H1 (cell line): ENCODE measurements at regions not wholly inside any gene's neighbourhood (a gene's known extent, or its start where the extent isn't known, plus 50 kb on each side); places are given as distances from the start of the nearest gene placed in this dataset.

Experiments
- CTCF ChIA-PET: fragments of 300-600 bp; sonication (Branson Sonifier 250); formaldehyde crosslinking; loops from one replicate; lab custom pipeline; 2021; ENCODE audit not compliant: partially characterized antibody; lab: Charles Lee
- POLR2A ChIA-PET: fragments of 300-600 bp; sonication (Branson Sonifier 250); formaldehyde crosslinking; loops from one replicate; lab custom pipeline; 2021; ENCODE audit warnings: inconsistent platforms; ENCODE audit not compliant: partially characterized antibody; lab: Charles Lee
- DNase-seq, 2 experiments: peaks; one replicate each; pipeline versions ENCODE4 v3.0.0 to v3.0.0-alpha.2; 2010 to 2022; ENCODE audit warnings: low spot score in 2 of 2, low read depth in 1 of 2, mixed read lengths in 1 of 2
- FAIRE-seq: peaks from 2 replicates; lab custom pipeline; 2011; peaks lifted over from hg19 to GRCh38; lab: Jason Lieb, UNC
- H2AFZ ChIP-seq: 2 replicates; pipeline ENCODE4 v1.8.1; 2012; ENCODE audit warnings: low read length, inconsistent platforms
- H2AK5ac ChIP-seq: 2 replicates; pipeline ENCODE4 v1.6.1; 2013; ENCODE audit warnings: low read depth, low read length
- H2BK120ac ChIP-seq: replicated peaks from 2 replicates; pipeline ENCODE3; 2013; ENCODE audit warnings: low read depth, low read length, inconsistent platforms
- H2BK12ac ChIP-seq: 2 replicates; pipeline ENCODE4 v1.6.1; 2013; ENCODE audit warnings: low read depth, low read length
- H2BK15ac ChIP-seq: 2 replicates; pipeline ENCODE4 v1.6.1; 2013; ENCODE audit warnings: low read length
- H2BK20ac ChIP-seq: 2 replicates; pipeline ENCODE4 v1.6.1; 2013; ENCODE audit warnings: low read length
- H2BK5ac ChIP-seq: 2 replicates; pipeline ENCODE4 v1.6.1; 2013; ENCODE audit warnings: low read depth, low read length
- H3K14ac ChIP-seq: 2 replicates; pipeline ENCODE4 v1.6.1; 2013; ENCODE audit warnings: inconsistent platforms; ENCODE audit not compliant: insufficient read length
- H3K18ac ChIP-seq: 2 replicates; pipeline ENCODE4 v1.6.1; 2013; ENCODE audit warnings: low read length; ENCODE audit errors: extremely low read depth
- H3K23ac ChIP-seq: 2 replicates; pipeline ENCODE4 v1.6.1; 2013; ENCODE audit warnings: inconsistent platforms; ENCODE audit not compliant: insufficient read length
- H3K23me2 ChIP-seq: 2 replicates; pipeline ENCODE4 v1.6.1; 2013; ENCODE audit warnings: low read depth, low read length
- H3K27ac ChIP-seq: 2 replicates; pipeline ENCODE4 v1.6.1; 2011; ENCODE audit warnings: low read depth, low read length, inconsistent platforms
- H3K27me3 ChIP-seq, 4 experiments: replicated peaks in 1 of 4; 1 replicate in 1 of 4; 2 replicates in 3 of 4; pipeline versions ENCODE4 v1.6.1 to v1.8.1; 2011 to 2013; ENCODE audit warnings: low read length in 3 of 4, mild to moderate bottlenecking in 3 of 4, inconsistent platforms in 2 of 4, mixed read lengths in 2 of 4, moderate library complexity in 1 of 4; ENCODE audit not compliant: control insufficient read depth in 3 of 4, insufficient read depth in 3 of 4; ENCODE audit errors: extremely low read depth in 1 of 4
- H3K36me3 ChIP-seq, 4 experiments: 2 replicates each; pipeline versions ENCODE4 v1.6.1 to v1.8.1; 2011 to 2013; ENCODE audit warnings: mild to moderate bottlenecking in 4 of 4, low read length in 3 of 4, moderate library complexity in 2 of 4, control low read depth in 1 of 4, inconsistent platforms in 1 of 4; ENCODE audit not compliant: insufficient read depth in 4 of 4, control insufficient read depth in 2 of 4
- H3K4ac ChIP-seq: replicated peaks from 2 replicates; pipeline ENCODE3; 2013; ENCODE audit warnings: low read length, low read depth, mixed read lengths, inconsistent platforms; ENCODE audit not compliant: insufficient read length
- H3K4me1 ChIP-seq, 4 experiments: replicated peaks in 1 of 4; 1 replicate in 1 of 4; 2 replicates in 3 of 4; pipeline versions ENCODE4 v1.6.1 to v1.8.1; 2011 to 2013; ENCODE audit warnings: low read length in 3 of 4, inconsistent platforms in 2 of 4, mixed read lengths in 1 of 4; ENCODE audit not compliant: insufficient read depth in 4 of 4, control insufficient read depth in 3 of 4
- H3K4me2 ChIP-seq, 2 experiments: 2 replicates each; pipeline versions ENCODE4 v1.6.1 to v1.8.1; 2011 to 2013; ENCODE audit warnings: low read depth in 2 of 2, low read length in 2 of 2, control low read depth in 1 of 2, inconsistent platforms in 1 of 2, mild to moderate bottlenecking in 1 of 2; ENCODE audit not compliant: insufficient read depth in 1 of 2
- H3K4me3 ChIP-seq, 4 experiments: fragments of 200-600, 300-600 bp in 1 of 4; sonication (generic), shearing (Covaris generic), sonication (Bioruptor Twin) in 1 of 4; 2 replicates each; pipeline versions ENCODE4 v1.5.1 to v1.8.1; 2011 to 2016; ENCODE audit warnings: low read length in 4 of 4, low read depth in 3 of 4, control low read depth in 2 of 4, inconsistent platforms in 2 of 4, mild to moderate bottlenecking in 2 of 4, mixed read lengths in 1 of 4, moderate library complexity in 1 of 4; ENCODE audit not compliant: insufficient read depth in 2 of 4; ENCODE audit errors: extremely low read depth in 1 of 4
- H3K56ac ChIP-seq: replicated peaks from 2 replicates; pipeline ENCODE3; 2013; ENCODE audit warnings: low read depth, mild to moderate bottlenecking, mixed read lengths, low read length, inconsistent platforms; ENCODE audit not compliant: insufficient read length
- H3K79me1 ChIP-seq: 2 replicates; pipeline ENCODE4 v1.6.1; 2013; ENCODE audit warnings: low read depth, low read length, control low read depth
- H3K79me2 ChIP-seq, 2 experiments: 2 replicates each; pipeline versions ENCODE4 v1.6.1 to v1.8.1; 2012 to 2013; ENCODE audit warnings: low read length in 2 of 2, mild to moderate bottlenecking in 2 of 2, inconsistent platforms in 1 of 2; ENCODE audit not compliant: insufficient read depth in 2 of 2, control insufficient read depth in 1 of 2
- H3K9ac ChIP-seq, 4 experiments: replicated peaks in 1 of 4; 1 replicate in 1 of 4; 2 replicates in 3 of 4; pipeline versions ENCODE4 v1.6.1 to v1.8.1; 2011 to 2013; ENCODE audit warnings: low read depth in 3 of 4, low read length in 3 of 4, control low read depth in 2 of 4, mild to moderate bottlenecking in 2 of 4, moderate library complexity in 2 of 4, inconsistent platforms in 1 of 4; ENCODE audit errors: extremely low read depth in 1 of 4
- H3K9me3 ChIP-seq, 2 experiments: 2 replicates each; pipeline versions ENCODE4 v1.6.1 to v1.8.1; 2012 to 2013; ENCODE audit warnings: mild to moderate bottlenecking in 2 of 2, moderate library complexity in 2 of 2, control low read depth in 1 of 2, inconsistent platforms in 1 of 2, low read depth in 1 of 2, low read length in 1 of 2, mixed read lengths in 1 of 2; ENCODE audit not compliant: insufficient read depth in 2 of 2
- H4K20me1 ChIP-seq, 2 experiments: replicated peaks in 1 of 2; 2 replicates each; pipeline versions ENCODE3 to v1.8.1; 2011 to 2013; ENCODE audit warnings: inconsistent platforms in 2 of 2, low read length in 2 of 2, mild to moderate bottlenecking in 1 of 2; ENCODE audit not compliant: insufficient read depth in 2 of 2, control insufficient read depth in 1 of 2
- H4K5ac ChIP-seq: 2 replicates; pipeline ENCODE4 v1.6.1; 2013; ENCODE audit warnings: low read length, low read depth, mixed read lengths, inconsistent platforms; ENCODE audit not compliant: insufficient read length
- H4K8ac ChIP-seq: 2 replicates; pipeline ENCODE4 v1.8.0; 2013; ENCODE audit warnings: mild to moderate bottlenecking, moderate library complexity, low read length, inconsistent platforms; ENCODE audit not compliant: insufficient read depth; ENCODE audit errors: extremely low read depth
- H4K91ac ChIP-seq: replicated peaks from 2 replicates; pipeline ENCODE3; 2013; ENCODE audit warnings: low read length, mixed read lengths, inconsistent platforms; ENCODE audit not compliant: insufficient read length
- GTF2F1 ChIP-seq: IDR thresholded peaks from 2 replicates; pipeline ENCODE4 v1.6.1; 2012; ENCODE audit warnings: low read depth, low read length, improper control_type of control experiment, borderline replicate concordance
- RAD21 ChIP-seq, 2 experiments: IDR thresholded peaks in 1 of 2; conservative IDR thresholded peaks in 1 of 2; 2 replicates each; pipeline ENCODE4 v1.6.1; 2011; ENCODE audit warnings: low read depth in 2 of 2, low read length in 2 of 2, improper control_type of control experiment in 1 of 2, inconsistent platforms in 1 of 2, mild to moderate bottlenecking in 1 of 2, moderate library complexity in 1 of 2
- WGBS, 2 experiments: shearing (Covaris generic) in 1 of 2; methylation state at CpG; one replicate each; pipeline versions ENCODE4 v1.1.6 to v1.1.7; 2013 to 2015; ENCODE audit warnings: low lambda C conversion rate in 2 of 2, mixed read lengths in 2 of 2, inconsistent platforms in 1 of 2, low coverage in 1 of 2, missing lambda C conversion rate in 1 of 2; ENCODE audit not compliant: insufficient replicate concordance in 2 of 2, insufficient coverage in 1 of 2, insufficient read length in 1 of 2; ENCODE audit errors: extremely low coverage in 1 of 2, missing lambda C conversion rate in 1 of 2; 5-methylcytosine and 5-hydroxymethylcytosine counted together
- TF ChIP-seq, protein P1 (sequence below), 3 experiments: IDR thresholded peaks; 1 replicate in 2 of 3; 2 replicates in 1 of 3; pipeline versions ENCODE4 v1.5.1 to v1.6.1; 2011; ENCODE audit warnings: low read length in 3 of 3, mild to moderate bottlenecking in 3 of 3, inconsistent platforms in 2 of 3, low read depth in 1 of 3, moderate library complexity in 1 of 3; ENCODE audit not compliant: insufficient read depth in 1 of 3; ENCODE audit errors: control extremely low read depth in 1 of 3

DNA sequence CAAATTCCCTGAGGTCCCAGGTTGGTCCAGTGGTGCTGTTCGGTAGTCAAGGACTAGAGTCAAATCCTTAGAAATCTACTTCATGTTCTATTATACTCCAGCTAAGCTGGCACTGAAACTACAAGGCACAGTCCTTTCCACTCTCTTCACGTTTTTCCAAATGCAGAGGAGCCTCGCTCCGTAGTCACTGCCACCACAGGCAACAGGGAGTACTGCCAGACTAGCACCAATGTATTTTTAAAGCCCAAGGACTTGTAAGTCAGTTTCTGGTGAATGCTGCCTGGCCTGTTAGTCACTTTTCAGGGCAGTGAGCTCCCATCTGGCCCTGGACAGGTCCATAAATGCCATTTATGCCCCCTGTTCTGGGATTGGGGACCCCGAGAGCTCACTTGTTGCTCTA lies 323.5 kb downstream of the FAM47A start:
- Histone ChIP-seq H3K79me1 (no peaks in the 10 kb centered on the region), H2BK5ac (no peak overlapping the region), H2BK15ac (no peak overlapping the region), H3K14ac (no peak overlapping the region), H3K4me2 (no peak overlapping the region), H2BK120ac (no peak overlapping the region), H4K5ac (no peak overlapping the region), H3K23me2 (no peaks in the 10 kb centered on the region), H3K4me3 (no peak overlapping the region), H3K9me3 (no peaks in the 10 kb centered on the region), H3K27me3 (no peaks in the 10 kb centered on the region), H3K4me1 (no peaks in the 10 kb centered on the region), H3K27ac (no peak overlapping the region), H2BK12ac (no peak overlapping the region), H3K36me3 (no peaks in the 10 kb centered on the region), H2AFZ (no peak overlapping the region), H2BK20ac (no peak overlapping the region), H3K56ac (no peak overlapping the region), H4K91ac (no peak overlapping the region), H4K8ac (no peak overlapping the region), H2AK5ac (no peak overlapping the region), H3K4ac (no peak overlapping the region), H3K18ac (no peak overlapping the region), H3K23ac (no peak overlapping the region), H3K9ac (no peak overlapping the region), H3K79me2 (no peaks in the 10 kb centered on the region), H4K20me1 (no peaks in the 10 kb centered on the region)
- ChIA-PET POLR2A (no interaction called here), CTCF (no interaction called here)
- DNase-seq (no peak), FAIRE-seq (no peak)
- TF ChIP-seq, protein P1, sequence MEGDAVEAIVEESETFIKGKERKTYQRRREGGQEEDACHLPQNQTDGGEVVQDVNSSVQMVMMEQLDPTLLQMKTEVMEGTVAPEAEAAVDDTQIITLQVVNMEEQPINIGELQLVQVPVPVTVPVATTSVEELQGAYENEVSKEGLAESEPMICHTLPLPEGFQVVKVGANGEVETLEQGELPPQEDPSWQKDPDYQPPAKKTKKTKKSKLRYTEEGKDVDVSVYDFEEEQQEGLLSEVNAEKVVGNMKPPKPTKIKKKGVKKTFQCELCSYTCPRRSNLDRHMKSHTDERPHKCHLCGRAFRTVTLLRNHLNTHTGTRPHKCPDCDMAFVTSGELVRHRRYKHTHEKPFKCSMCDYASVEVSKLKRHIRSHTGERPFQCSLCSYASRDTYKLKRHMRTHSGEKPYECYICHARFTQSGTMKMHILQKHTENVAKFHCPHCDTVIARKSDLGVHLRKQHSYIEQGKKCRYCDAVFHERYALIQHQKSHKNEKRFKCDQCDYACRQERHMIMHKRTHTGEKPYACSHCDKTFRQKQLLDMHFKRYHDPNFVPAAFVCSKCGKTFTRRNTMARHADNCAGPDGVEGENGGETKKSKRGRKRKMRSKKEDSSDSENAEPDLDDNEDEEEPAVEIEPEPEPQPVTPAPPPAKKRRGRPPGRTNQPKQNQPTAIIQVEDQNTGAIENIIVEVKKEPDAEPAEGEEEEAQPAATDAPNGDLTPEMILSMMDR (IDR thresholded peaks at IDR 0.05; ENCODE audit: control extremely low read depth in 1 of 3, insufficient read depth in 1 of 3, low read depth in 1 of 3, low read length in 3 of 3): peak in 1 of 3 experiments; percentile 11; a peak in 1 of 4 replicates
- TF ChIP-seq RAD21 (IDR thresholded peaks at IDR 0.05 in 1 of 2, conservative IDR thresholded peaks at IDR 0.05 in 1 of 2; ENCODE audit: low read depth in 2 of 2, low read length in 2 of 2) (peak in 1 of 2 experiments; percentile 16; a peak in 1 of 4 replicates), GTF2F1 (no peak)
- WGBS, 2 experiments: 88% methylated on average over 3 of the region's 5 CpGs; no CpG with 5 or more reads in 1 of the 2 experiments
